H9 (cell line): ENCODE measurements at regions not wholly inside any gene's neighbourhood (a gene's known extent, or its start where the extent isn't known, plus 50 kb on each side); places are given as distances from the start of the nearest gene placed in this dataset.

Source experiments
- DNase-seq: peaks from one replicate; pipeline ENCODE4 v3.0.0-alpha.2; 2017
- H2AFZ ChIP-seq: one replicate; pipeline ENCODE4 v1.6.1; 2013; ENCODE audit warnings: mild to moderate bottlenecking, low read length, control low read depth, moderate library complexity
- H2AK5ac ChIP-seq: 2 replicates; pipeline ENCODE4 v1.6.1; 2013; ENCODE audit warnings: low read length, control low read depth, mixed read lengths; ENCODE audit not compliant: insufficient read length
- H2BK120ac ChIP-seq: one replicate; pipeline ENCODE4 v1.6.1; 2013; ENCODE audit warnings: low read depth, mild to moderate bottlenecking, low read length, control low read depth, inconsistent platforms; ENCODE audit not compliant: poor library complexity, severe bottlenecking
- H2BK12ac ChIP-seq: 2 replicates; pipeline ENCODE4 v1.6.1; 2013; ENCODE audit warnings: low read length, control low read depth, mixed read lengths, low read depth; ENCODE audit not compliant: insufficient read length
- H2BK15ac ChIP-seq: 2 replicates; pipeline ENCODE4 v1.6.1; 2013; ENCODE audit warnings: low read depth, low read length, control low read depth
- H2BK20ac ChIP-seq: one replicate; pipeline ENCODE4 v1.6.1; 2013; ENCODE audit warnings: low read depth, mild to moderate bottlenecking, low read length, control low read depth, inconsistent platforms; ENCODE audit not compliant: poor library complexity, severe bottlenecking
- H2BK5ac ChIP-seq: 2 replicates; pipeline ENCODE4 v1.6.1; 2013; ENCODE audit warnings: low read length, control low read depth, mixed read lengths; ENCODE audit not compliant: insufficient read length
- H3K14ac ChIP-seq: 2 replicates; pipeline ENCODE4 v1.6.1; 2013; ENCODE audit warnings: low read length, control low read depth; ENCODE audit not compliant: insufficient read depth
- H3K18ac ChIP-seq: 2 replicates; pipeline ENCODE4 v1.6.1; 2013; ENCODE audit warnings: low read depth, mild to moderate bottlenecking, mixed read lengths, low read length, control low read depth; ENCODE audit not compliant: insufficient read length
- H3K23ac ChIP-seq: 2 replicates; pipeline ENCODE4 v1.6.1; 2013; ENCODE audit warnings: low read length, control low read depth, mixed read lengths, low read depth; ENCODE audit not compliant: insufficient read length
- H3K23me2 ChIP-seq: 2 replicates; pipeline ENCODE4 v1.6.1; 2013; ENCODE audit warnings: low read depth, mild to moderate bottlenecking, mixed read lengths, low read length, control low read depth; ENCODE audit not compliant: insufficient read length, poor library complexity, severe bottlenecking
- H3K27ac ChIP-seq: 2 replicates; pipeline ENCODE4 v1.5.1; 2013; ENCODE audit warnings: low read length, control low read depth, mixed read lengths, low read depth; ENCODE audit not compliant: insufficient read length
- H3K27me3 ChIP-seq: 2 replicates; pipeline ENCODE4 v1.6.1; 2013; ENCODE audit warnings: low read length, control low read depth, inconsistent platforms; ENCODE audit not compliant: insufficient read depth
- H3K4ac ChIP-seq: 2 replicates; pipeline ENCODE4 v1.6.1; 2013; ENCODE audit warnings: low read depth, mild to moderate bottlenecking, control low read depth, inconsistent platforms, low read length, moderate library complexity
- H3K4me1 ChIP-seq: 2 replicates; pipeline ENCODE4 v1.6.1; 2013; ENCODE audit warnings: low read length, control low read depth, inconsistent platforms; ENCODE audit not compliant: insufficient read depth
- H3K4me2 ChIP-seq: 2 replicates; pipeline ENCODE4 v1.6.1; 2013; ENCODE audit warnings: low read length, control low read depth, mixed read lengths; ENCODE audit not compliant: insufficient read length, insufficient read depth
- H3K56ac ChIP-seq: 2 replicates; pipeline ENCODE4 v1.6.1; 2013; ENCODE audit warnings: low read depth, mild to moderate bottlenecking, mixed read lengths, low read length, control low read depth; ENCODE audit not compliant: insufficient read length
- H3K79me1 ChIP-seq: 2 replicates; pipeline ENCODE4 v1.6.1; 2013; ENCODE audit warnings: low read depth, mild to moderate bottlenecking, moderate library complexity, low read length, control low read depth, inconsistent platforms; ENCODE audit not compliant: insufficient read depth, poor library complexity, severe bottlenecking
- H3K79me2 ChIP-seq: 2 replicates; pipeline ENCODE4 v1.6.1; 2013; ENCODE audit warnings: low read length, control low read depth, inconsistent platforms; ENCODE audit not compliant: insufficient read depth
- H3K9ac ChIP-seq: 2 replicates; pipeline ENCODE4 v1.6.1; 2013; ENCODE audit warnings: low read length, control low read depth, mixed read lengths; ENCODE audit not compliant: insufficient read length; ENCODE audit errors: extremely low read depth
- H3K9me3 ChIP-seq: one replicate; pipeline ENCODE4 v1.6.1; 2013; ENCODE audit warnings: low read depth, low read length, inconsistent platforms; ENCODE audit not compliant: control insufficient read depth
- H3T11ph ChIP-seq: one replicate; pipeline ENCODE4 v1.6.1; 2013; ENCODE audit warnings: mild to moderate bottlenecking, low read length, control low read depth, inconsistent platforms
- H4K20me1 ChIP-seq: one replicate; pipeline ENCODE4 v1.6.1; 2013; ENCODE audit not compliant: control insufficient read depth, insufficient read length, insufficient read depth
- H4K5ac ChIP-seq: 2 replicates; pipeline ENCODE4 v1.6.1; 2013; ENCODE audit warnings: low read depth, mild to moderate bottlenecking, mixed read lengths, low read length, control low read depth; ENCODE audit not compliant: insufficient read length
- H4K8ac ChIP-seq: replicated peaks from 2 replicates; pipeline ENCODE4 v1.6.1; 2013; ENCODE audit warnings: low read length, control low read depth, mixed read lengths, low read depth; ENCODE audit not compliant: insufficient read length
- H4K91ac ChIP-seq: 2 replicates; pipeline ENCODE4 v1.6.1; 2013; ENCODE audit warnings: low read depth, mild to moderate bottlenecking, moderate library complexity, mixed read lengths, low read length, control low read depth; ENCODE audit not compliant: insufficient read length
- H3K27ac Mint-ChIP-seq, 3 experiments: 2 replicates in 2 of 3; 3 replicates in 1 of 3; pipeline ENCODE4 v1.8.0; 2020 to 2021; ENCODE audit warnings: mixed read lengths in 3 of 3, mild to moderate bottlenecking in 1 of 3, moderate library complexity in 1 of 3
- H3K27me3 Mint-ChIP-seq: 2 replicates; pipeline ENCODE4 v1.8.0; 2021; ENCODE audit warnings: low read depth, mild to moderate bottlenecking, moderate library complexity, mixed read lengths
- H3K36me3 Mint-ChIP-seq, 3 experiments: 2 replicates in 2 of 3; 3 replicates in 1 of 3; pipeline ENCODE4 v1.8.0; 2020 to 2021; ENCODE audit warnings: low read depth in 3 of 3, mixed read lengths in 3 of 3; ENCODE audit not compliant: insufficient read depth in 1 of 3
- H3K4me1 Mint-ChIP-seq, 2 experiments: 2 replicates each; pipeline ENCODE4 v1.8.0; 2020; ENCODE audit warnings: mixed read lengths in 2 of 2
- H3K4me3 Mint-ChIP-seq, 2 experiments: 2 replicates in 1 of 2; 3 replicates in 1 of 2; pipeline ENCODE4 v1.8.0; 2020 to 2021; ENCODE audit warnings: mild to moderate bottlenecking in 2 of 2, mixed read lengths in 2 of 2, moderate library complexity in 1 of 2
- H3K9me3 Mint-ChIP-seq, 2 experiments: 2 replicates in 1 of 2; 3 replicates in 1 of 2; pipeline ENCODE4 v1.8.0; 2020; ENCODE audit warnings: mild to moderate bottlenecking in 2 of 2, mixed read lengths in 2 of 2, moderate library complexity in 1 of 2
- WGBS: extraction: QIAGEN DNeasy Blood & Tissue Kit; methylation state at CpG from one replicate; pipeline ENCODE4 v1.1.7; 2013; ENCODE audit warnings: missing lambda C conversion rate, low lambda C conversion rate, mixed read lengths; ENCODE audit not compliant: insufficient read length; ENCODE audit errors: extremely low coverage; 5-methylcytosine and 5-hydroxymethylcytosine counted together
- TF ChIP-seq, protein P1 (sequence below): fragments of 200-600 bp; sonication (generic); conservative IDR thresholded peaks from 3 replicates; pipeline ENCODE4 v1.8.0; 2021; ENCODE audit warnings: antibody characterized with exemption, mild to moderate bottlenecking

GRCh38 chr13:73873940-73874830, 260.0 kb downstream of the KLF12 start:
- Mint-ChIP-seq H3K27me3 (no peaks in the 10 kb centered on the region), H3K36me3 (peaks cover 0 to 4% (median 3%) of the 10 kb centered on the region in 3 experiments; a peak in 3 of 7 replicates), H3K27ac (no peak overlapping the region), H3K4me3 (no peak overlapping the region), H3K9me3 (peaks cover 0 to 3% of the 10 kb centered on the region in 2 experiments; a peak in 3 of 5 replicates), H3K4me1 (peaks cover 19 to 23% of the 10 kb centered on the region in 2 experiments)
- H2AK5ac ChIP-seq, result no peak overlapping the region
- no peak overlapping the region for H2BK20ac ChIP-seq
- H2BK15ac ChIP-seq, result no peak overlapping the region
- no peak overlapping the region for H4K5ac ChIP-seq
- no peaks in the 10 kb centered on the region for H3K9me3 ChIP-seq
- H3K27me3 ChIP-seq, result no peaks in the 10 kb centered on the region
- H4K20me1 ChIP-seq, result no peaks in the 10 kb centered on the region
- H2BK5ac ChIP-seq, result no peak overlapping the region
- no CpG with 5 or more reads among the region's 5 CpGs for WGBS
- H3K4me2 ChIP-seq, result no peak overlapping the region
- no peak overlapping the region for H3K23ac ChIP-seq
- no peaks in the 10 kb centered on the region for H3K79me1 ChIP-seq
- no peak overlapping the region for H3K14ac ChIP-seq
- no peaks in the 10 kb centered on the region for H3K79me2 ChIP-seq
- H4K91ac ChIP-seq, result no peak overlapping the region
- H3K27ac ChIP-seq, result no peak overlapping the region
- H3K4me1 ChIP-seq, result no peaks in the 10 kb centered on the region; the same call in 1 of the 2 replicates
- no peak for DNase-seq
- H4K8ac ChIP-seq, result no peak overlapping the region
- no peak overlapping the region for H3K56ac ChIP-seq
- H3K18ac ChIP-seq, result no peak overlapping the region
- H3K9ac ChIP-seq, result no peak overlapping the region
- TF ChIP-seq, protein P1, sequence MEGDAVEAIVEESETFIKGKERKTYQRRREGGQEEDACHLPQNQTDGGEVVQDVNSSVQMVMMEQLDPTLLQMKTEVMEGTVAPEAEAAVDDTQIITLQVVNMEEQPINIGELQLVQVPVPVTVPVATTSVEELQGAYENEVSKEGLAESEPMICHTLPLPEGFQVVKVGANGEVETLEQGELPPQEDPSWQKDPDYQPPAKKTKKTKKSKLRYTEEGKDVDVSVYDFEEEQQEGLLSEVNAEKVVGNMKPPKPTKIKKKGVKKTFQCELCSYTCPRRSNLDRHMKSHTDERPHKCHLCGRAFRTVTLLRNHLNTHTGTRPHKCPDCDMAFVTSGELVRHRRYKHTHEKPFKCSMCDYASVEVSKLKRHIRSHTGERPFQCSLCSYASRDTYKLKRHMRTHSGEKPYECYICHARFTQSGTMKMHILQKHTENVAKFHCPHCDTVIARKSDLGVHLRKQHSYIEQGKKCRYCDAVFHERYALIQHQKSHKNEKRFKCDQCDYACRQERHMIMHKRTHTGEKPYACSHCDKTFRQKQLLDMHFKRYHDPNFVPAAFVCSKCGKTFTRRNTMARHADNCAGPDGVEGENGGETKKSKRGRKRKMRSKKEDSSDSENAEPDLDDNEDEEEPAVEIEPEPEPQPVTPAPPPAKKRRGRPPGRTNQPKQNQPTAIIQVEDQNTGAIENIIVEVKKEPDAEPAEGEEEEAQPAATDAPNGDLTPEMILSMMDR, result no peak
- H3T11ph ChIP-seq, result no peak overlapping the region
- H3K4ac ChIP-seq, result no peak overlapping the region
- H2BK12ac ChIP-seq, result no peak overlapping the region
- no peak overlapping the region for H2AFZ ChIP-seq
- H3K23me2 ChIP-seq, result no peaks in the 10 kb centered on the region
- no peak overlapping the region for H2BK120ac ChIP-seq
